Retinal pigment epithelial cell (primary cell): ENCODE measurements at regions not wholly inside any gene's neighbourhood (a gene's known extent, or its start where the extent isn't known, plus 50 kb on each side); places are given as distances from the start of the nearest gene placed in this dataset.

Experiments used
- DNase-seq: peaks from one replicate; pipeline ENCODE4 v3.0.0-alpha.2; 2010; ENCODE audit warnings: low read depth
- H3K4me3 ChIP-seq: 2 replicates; pipeline ENCODE4 v1.5.1; 2011; ENCODE audit warnings: mild to moderate bottlenecking, low read length, control low read depth, moderate library complexity
- TF ChIP-seq, protein P1 (sequence below): conservative IDR thresholded peaks from 2 replicates; pipeline ENCODE4 v1.5.1; 2011; ENCODE audit warnings: low read depth, low read length, control low read depth, inconsistent platforms

DNA sequence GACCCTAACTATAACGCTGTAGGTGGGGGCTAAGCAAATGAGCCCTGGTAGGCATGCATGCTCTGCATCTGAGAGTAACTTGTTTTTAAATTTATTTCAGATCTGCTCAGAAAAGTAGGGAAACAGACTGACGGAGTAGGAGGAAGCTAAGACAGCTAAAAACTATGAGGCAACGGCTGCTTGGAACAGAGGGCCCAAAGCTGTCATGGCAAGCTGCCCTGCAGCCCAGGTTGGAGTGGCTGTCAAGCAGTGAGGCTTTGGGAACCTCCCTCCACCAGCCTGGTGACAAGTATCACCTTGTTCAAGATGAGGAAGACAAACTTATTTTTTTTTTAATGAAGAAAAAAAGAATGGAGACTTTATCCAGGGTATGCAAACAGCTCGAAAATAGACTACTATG lies 439.8 kb downstream of the NLGN4X start:
- no peak overlapping the region for H3K4me3 ChIP-seq
- no peak for DNase-seq
- TF ChIP-seq, protein P1, sequence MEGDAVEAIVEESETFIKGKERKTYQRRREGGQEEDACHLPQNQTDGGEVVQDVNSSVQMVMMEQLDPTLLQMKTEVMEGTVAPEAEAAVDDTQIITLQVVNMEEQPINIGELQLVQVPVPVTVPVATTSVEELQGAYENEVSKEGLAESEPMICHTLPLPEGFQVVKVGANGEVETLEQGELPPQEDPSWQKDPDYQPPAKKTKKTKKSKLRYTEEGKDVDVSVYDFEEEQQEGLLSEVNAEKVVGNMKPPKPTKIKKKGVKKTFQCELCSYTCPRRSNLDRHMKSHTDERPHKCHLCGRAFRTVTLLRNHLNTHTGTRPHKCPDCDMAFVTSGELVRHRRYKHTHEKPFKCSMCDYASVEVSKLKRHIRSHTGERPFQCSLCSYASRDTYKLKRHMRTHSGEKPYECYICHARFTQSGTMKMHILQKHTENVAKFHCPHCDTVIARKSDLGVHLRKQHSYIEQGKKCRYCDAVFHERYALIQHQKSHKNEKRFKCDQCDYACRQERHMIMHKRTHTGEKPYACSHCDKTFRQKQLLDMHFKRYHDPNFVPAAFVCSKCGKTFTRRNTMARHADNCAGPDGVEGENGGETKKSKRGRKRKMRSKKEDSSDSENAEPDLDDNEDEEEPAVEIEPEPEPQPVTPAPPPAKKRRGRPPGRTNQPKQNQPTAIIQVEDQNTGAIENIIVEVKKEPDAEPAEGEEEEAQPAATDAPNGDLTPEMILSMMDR: no peak

- TF ChIP-seq, protein P1: no peak
- DNase-seq: no peak
- no peak overlapping the region for H3K4me3 ChIP-seq
These were observed 447.8 kb downstream of the NLGN4X start for GRCh38 chrX:5780821-5781220.

DNA sequence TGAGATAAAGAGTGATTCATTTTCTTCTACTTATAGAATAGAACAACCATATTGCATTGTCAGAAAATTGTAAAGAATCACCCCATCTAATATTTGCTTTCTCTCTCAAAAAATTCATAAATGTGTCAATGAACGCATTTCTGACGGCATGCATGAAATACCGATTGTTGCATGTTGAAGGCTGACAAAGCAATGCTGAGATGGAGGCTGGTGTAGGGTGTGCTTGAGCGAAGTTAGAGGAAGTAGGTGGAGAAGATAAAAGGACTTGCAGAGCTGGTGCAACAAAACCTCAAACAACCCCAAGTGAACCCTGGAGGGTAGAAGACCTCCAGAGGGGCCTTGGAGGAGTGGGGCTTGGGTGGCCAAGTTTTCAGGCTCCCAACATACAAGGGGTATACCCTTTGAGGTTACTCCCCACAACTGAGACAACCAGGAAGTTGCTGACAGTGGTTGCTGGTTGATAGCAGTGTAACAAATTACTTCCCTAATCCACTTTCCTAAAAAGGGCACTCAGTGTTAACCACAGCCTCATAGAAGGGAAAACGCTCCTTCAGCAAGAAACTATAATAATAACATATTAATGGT lies 452.7 kb downstream of the NLGN4X start:
- DNase-seq: no peak
- H3K4me3 ChIP-seq: no peak overlapping the region
- TF ChIP-seq, protein P1: no peak

DNA sequence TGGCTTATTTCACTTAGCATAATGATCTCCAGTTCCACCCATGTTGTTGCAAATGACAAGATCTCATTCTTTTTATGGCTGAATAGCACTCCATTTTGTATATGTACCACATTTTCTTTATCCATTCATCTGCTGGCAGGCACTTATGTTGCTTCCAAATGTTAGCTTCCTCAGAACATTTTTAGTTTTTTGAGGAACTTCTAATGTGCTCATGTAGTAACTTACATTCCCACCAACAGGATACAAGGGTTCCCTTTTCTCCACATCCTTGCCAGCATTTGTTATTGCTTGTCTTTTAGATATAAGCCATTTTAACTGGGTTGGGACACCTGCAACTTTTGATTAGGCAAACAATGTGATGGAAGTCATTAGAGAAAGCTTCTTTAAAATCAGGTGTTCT lies 454.2 kb downstream of the NLGN4X start:
- H3K4me3 ChIP-seq: no peak overlapping the region
- no peak for DNase-seq
- TF ChIP-seq, protein P1: no peak

DNA sequence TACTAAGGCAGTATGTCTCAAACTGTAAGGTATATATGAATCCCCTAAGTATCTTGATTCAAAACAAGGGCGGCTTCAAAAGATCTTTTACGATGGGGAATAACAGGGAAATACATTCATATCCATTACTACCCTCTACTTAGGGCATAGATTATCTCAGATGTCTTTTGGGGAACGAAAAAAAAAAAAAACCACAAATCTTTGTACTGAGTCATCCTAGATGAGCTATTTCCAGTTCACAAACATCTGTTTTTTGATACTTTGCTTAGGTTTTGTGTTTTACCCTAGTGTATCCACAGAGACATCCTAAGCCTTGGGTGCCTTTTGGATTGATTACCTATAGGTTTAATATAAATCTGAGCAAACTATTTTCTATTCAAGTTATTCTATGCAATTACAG lies 457.2 kb downstream of the NLGN4X start:
- no peak overlapping the region for H3K4me3 ChIP-seq
- no peak for DNase-seq
- TF ChIP-seq, protein P1: no peak

- TF ChIP-seq, protein P1: no peak
These were observed 472.1 kb downstream of the NLGN4X start for GRCh38 chrX:5756616-5757015.

GRCh38 chrX:5753291-5753690 lies 475.4 kb downstream of the NLGN4X start:
- H3K4me3 ChIP-seq: no peak overlapping the region
- no peak for DNase-seq
- TF ChIP-seq, protein P1: no peak

More at GRCh38 chrX:5756616-5757015, 472.1 kb downstream of the NLGN4X start:
- no peak for DNase-seq
- H3K4me3 ChIP-seq: no peak overlapping the region
